NCI-H1694 (cell line): ENCODE measurements at regions not wholly inside any gene's neighbourhood (a gene's known extent, or its start where the extent isn't known, plus 50 kb on each side); places are given as distances from the start of the nearest gene placed in this dataset.

Experiments used
- DNase-seq: peaks from one replicate; lab custom pipeline; 2025; lab: John Stamatoyannopoulos, UW

GRCh38 chr5:165829504-165829903 is 2324.1 kb downstream of the MAT2B start:
- DNase-seq, result no peak

GRCh38 chr5:165834891-165835290 is 2329.5 kb downstream of the MAT2B start:
- no peak for DNase-seq

- DNase-seq, result no peak
These were observed 2330.6 kb downstream of the MAT2B start for GRCh38 chr5:165836046-165836445.

GRCh38 chr5:165837286-165837685 is 2331.9 kb downstream of the MAT2B start:
- DNase-seq, result no peak

- no peak for DNase-seq
These were observed 2339.2 kb downstream of the MAT2B start for GRCh38 chr5:165844571-165844970.

- DNase-seq, result no peak
These were observed 2352.7 kb downstream of the MAT2B start for GRCh38 chr5:165858118-165858517.

- no peak for DNase-seq
These were observed 2353.8 kb downstream of the MAT2B start for GRCh38 chr5:165859251-165859650.

GRCh38 chr5:165863239-165863638 is 2357.8 kb downstream of the MAT2B start:
- no peak for DNase-seq

GRCh38 chr5:165871291-165871690 is 2365.9 kb downstream of the MAT2B start:
- DNase-seq, result no peak

GRCh38 chr5:165874851-165875250 is 2369.4 kb downstream of the MAT2B start:
- DNase-seq, result no peak

GRCh38 chr5:165876538-165876937 is 2371.1 kb downstream of the MAT2B start:
- no peak for DNase-seq

GRCh38 chr5:165877475-165877874 is 2372.1 kb downstream of the MAT2B start:
- no peak for DNase-seq

GRCh38 chr5:165881259-165881658 is 2375.8 kb downstream of the MAT2B start:
- DNase-seq, result no peak

- DNase-seq, result no peak
These were observed 2376.7 kb downstream of the MAT2B start for GRCh38 chr5:165882099-165882498.

- DNase-seq, result no peak
These were observed 2380.4 kb downstream of the MAT2B start for GRCh38 chr5:165885623-165886350.

- no peak for DNase-seq
These were observed 2381.7 kb downstream of the MAT2B start for GRCh38 chr5:165887147-165887546.

GRCh38 chr5:165892383-165892782 is 2387.0 kb downstream of the MAT2B start:
- no peak for DNase-seq

- DNase-seq, result no peak
These were observed 2389.5 kb downstream of the MAT2B start for GRCh38 chr5:165894916-165895315.

GRCh38 chr5:165903835-165904234 is 2387.6 kb upstream of the WWC1 start:
- no peak for DNase-seq

- DNase-seq, result no peak
These were observed 2384.6 kb upstream of the WWC1 start for GRCh38 chr5:165906871-165907270.

- no peak for DNase-seq
These were observed 2378.4 kb upstream of the WWC1 start for GRCh38 chr5:165913059-165913458.

- DNase-seq, result no peak
These were observed 2377.0 kb upstream of the WWC1 start for GRCh38 chr5:165914456-165914855.

- no peak for DNase-seq
These were observed 2372.2 kb upstream of the WWC1 start for GRCh38 chr5:165919196-165919595.

- DNase-seq, result no peak
These were observed 2370.8 kb upstream of the WWC1 start for GRCh38 chr5:165920655-165921054.
